ENCODE measurements at regions not wholly inside any gene's neighbourhood (a gene's known extent, or its start where the extent isn't known, plus 50 kb on each side); places are given as distances from the start of the nearest gene placed in this dataset.
A peak's percentile ranks its signal among the peaks of the same experiment; 100 is the strongest.

- no peak for DNase-seq (ENCODE audit: low read depth)
Observed at GRCh38 chr22:27391092-27391770, 410.3 kb downstream of the MN1 start.

DNA sequence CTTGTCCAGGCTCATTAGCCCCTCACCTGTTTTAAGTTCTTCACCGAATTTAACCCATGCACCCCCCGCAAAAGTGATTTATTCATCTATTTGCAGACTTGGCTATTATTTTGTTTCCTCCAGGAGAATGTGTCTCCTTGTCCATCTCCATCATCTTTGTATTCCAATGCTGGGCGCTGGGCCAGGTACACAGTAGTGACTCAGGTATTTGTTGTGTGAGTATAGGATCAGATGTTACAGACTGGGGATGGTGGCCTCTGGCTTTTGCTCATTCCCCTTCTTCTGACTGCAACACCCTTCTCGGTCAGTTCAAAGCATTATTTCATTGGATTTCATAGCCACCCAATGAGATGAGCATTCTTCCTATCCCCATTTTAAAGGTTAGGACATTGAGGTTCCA is 408.2 kb downstream of the MN1 start:
- no peak for DNase-seq (ENCODE audit: low read depth)

DNA sequence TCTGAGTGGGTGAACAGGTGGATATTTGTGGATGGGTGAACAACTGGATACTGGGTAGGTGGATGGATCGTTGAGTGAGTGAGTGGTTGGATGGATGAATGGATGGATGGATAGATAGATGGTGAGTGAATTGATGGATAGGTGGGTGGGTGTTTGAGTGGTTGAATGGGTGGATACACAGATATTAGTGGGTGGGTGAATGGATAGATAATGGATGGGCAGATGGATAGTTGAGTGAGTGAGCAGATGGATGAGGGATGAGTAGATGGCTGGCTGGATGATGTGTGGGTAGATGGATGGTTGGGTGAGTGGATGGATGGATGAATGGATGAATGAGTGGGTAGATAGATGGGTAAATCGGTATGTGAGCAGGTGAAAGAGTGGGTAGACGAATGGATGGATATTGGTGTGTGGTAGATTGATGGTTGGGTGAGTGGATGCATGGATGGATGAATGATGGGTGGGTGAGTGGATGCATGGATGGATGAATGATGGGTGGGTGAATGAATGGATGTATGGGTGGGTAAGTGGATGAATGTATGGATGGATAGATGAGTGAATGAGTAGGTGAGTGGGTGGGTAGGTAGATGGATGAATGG is 406.7 kb downstream of the MN1 start:
- no peak for DNase-seq (ENCODE audit: low read depth)

GRCh38 chr22:27397036-27397953 is 404.3 kb downstream of the MN1 start:
- DNase-seq (ENCODE audit: low read depth), result no peak

- DNase-seq (ENCODE audit: low read depth), result no peak
Observed at GRCh38 chr22:27397954-27398342, 403.6 kb downstream of the MN1 start.

DNA sequence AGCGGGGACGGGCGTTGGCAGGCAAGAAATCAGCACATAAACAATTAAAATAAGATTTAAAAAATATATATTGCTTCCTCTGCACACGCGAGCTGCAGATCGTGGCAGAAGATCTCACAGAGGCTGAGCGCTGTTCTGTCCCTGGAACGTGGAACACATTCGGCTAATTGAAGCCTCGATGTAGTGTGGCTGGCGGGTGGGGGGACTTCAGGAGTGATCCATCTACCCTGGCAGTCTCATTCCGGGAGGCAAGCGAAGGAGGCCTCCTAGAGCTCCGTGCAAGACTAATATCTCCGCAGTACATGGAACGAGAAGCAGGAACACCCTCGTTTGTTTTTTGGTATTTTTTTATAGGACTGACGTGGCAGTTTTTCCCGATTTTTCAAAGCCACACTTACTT is 402.4 kb downstream of the MN1 start:
- no peak for DNase-seq (ENCODE audit: low read depth)

- no peak for DNase-seq (ENCODE audit: low read depth)
Observed at GRCh38 chr22:27400811-27401210, 400.7 kb downstream of the MN1 start.

DNA sequence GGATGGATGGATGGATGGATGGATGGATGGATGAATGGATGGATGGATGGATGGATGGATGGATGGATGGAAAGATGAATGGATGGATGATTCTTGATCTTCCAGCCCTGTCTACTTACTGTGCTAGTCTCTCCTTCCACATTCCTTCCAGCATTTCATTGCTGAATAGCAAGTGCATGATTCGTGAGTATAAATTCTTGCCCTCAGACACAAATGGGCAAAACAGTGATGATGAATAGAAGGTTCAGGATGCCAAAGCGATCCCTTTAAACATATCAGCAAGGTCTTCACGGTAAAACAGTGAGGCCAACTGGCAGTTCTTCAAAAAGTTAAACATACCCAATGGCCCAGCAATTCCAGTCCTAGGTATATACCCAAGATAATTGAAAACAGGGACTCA is 400.2 kb downstream of the MN1 start:
- no peak for DNase-seq (ENCODE audit: low read depth)

DNA sequence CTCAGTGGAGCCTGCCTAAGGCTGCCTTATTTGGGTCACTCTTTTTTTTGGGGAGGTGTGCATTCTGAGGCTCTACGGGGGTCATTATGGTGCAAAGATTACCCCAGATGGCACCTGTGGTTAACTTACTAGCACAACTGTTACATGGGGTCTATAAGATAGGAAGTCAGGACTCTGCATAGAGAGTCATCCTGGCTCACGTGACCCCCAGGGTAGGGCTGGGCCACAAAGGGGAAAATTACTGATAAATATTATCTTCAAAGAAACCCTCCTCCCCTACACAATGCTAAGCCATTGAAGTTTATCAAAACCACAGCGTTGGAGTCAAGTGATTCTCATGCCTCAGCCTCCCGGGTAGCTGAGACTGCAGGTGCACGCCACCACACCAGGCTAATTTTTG is 397.1 kb downstream of the MN1 start:
- no peak for DNase-seq (ENCODE audit: low read depth)

- DNase-seq (ENCODE audit: low read depth), result peak; percentile 1
Observed at GRCh38 chr22:27405672-27406388, 395.7 kb downstream of the MN1 start.

DNA sequence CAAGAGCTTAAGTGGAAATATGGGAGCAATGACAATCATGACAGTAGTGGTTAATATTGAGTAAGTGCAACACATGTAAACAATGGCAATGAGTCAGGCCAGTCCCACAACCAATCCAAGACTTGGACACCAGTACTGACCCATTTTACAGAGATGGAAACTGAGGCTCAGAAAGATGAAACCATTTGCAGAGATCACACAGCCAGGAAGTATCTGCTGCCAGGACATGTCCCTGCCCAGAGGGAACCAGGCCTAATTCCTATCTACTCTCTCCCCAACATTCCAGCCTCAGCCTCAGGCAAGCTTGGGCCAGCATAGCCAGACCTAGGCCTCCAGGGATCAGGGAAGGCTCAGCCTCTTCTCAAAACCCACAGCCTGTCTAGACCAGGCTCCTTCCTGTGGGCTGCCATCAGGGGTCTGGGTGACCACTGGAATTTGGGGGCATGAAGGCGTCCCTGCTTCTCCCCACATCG is 395.1 kb downstream of the MN1 start:
- no peak for DNase-seq (ENCODE audit: low read depth)

GRCh38 chr22:27407369-27407985 is 394.1 kb downstream of the MN1 start:
- no peak for DNase-seq (ENCODE audit: low read depth)

DNA sequence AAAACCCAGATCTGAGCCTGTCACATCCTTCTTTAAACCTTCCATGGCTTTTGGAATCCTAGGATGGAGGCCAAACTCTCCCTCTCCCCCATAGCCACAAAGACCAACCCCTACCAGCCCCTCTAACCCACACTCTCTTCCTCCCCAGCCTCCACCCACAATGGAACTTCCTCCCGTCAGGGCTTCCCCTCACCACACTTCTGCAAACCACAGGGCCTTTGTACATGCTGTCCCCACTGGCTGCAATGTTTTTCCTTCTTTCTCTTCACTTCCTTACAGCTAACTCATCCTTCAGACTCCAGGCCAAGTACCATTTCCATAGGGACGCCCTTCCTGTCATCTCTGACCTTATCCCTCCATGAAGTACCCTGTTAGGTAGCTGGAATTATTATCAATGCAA is 393.5 kb downstream of the MN1 start:
- DNase-seq (ENCODE audit: low read depth), result no peak

GRCh38 chr22:27409299-27409698 is 392.3 kb downstream of the MN1 start:
- no peak for DNase-seq (ENCODE audit: low read depth)

DNA sequence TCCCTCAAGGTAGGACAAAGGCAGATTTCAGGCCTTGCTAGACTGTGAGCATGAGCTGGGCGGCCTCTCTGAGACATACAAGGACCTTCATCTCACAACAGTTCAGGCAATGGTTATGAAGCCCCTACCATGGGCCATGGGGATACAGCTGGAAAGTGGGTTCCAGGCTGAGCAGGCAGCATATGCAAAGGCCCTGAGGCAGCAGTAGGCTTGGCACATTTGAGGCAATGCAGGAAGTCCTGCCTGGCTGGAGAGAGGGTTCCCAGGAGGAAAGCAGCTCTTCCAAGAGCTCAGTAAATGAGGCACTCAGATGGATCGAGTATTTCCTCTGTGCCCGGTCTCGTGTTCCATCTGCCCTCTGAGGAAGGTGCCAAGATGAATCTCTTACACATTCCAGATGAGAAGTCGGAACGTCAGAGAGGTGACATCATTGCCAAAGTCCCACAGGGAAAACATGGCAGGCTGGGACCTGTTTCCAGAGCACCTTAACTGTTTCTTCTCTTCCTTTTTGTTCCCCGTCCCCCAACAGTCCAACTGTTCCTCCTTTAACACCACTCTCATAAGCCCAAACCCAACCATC is 388.6 kb downstream of the MN1 start:
- no peak for DNase-seq (ENCODE audit: low read depth)

GRCh38 chr22:27413702-27414101 is 387.9 kb downstream of the MN1 start:
- no peak for DNase-seq (ENCODE audit: low read depth)

- DNase-seq (ENCODE audit: low read depth), result no peak
Observed at GRCh38 chr22:27416511-27417420, 384.8 kb downstream of the MN1 start.

GRCh38 chr22:27417421-27417814 is 384.1 kb downstream of the MN1 start:
- no peak for DNase-seq (ENCODE audit: low read depth)

GRCh38 chr22:27418261-27418660 is 383.3 kb downstream of the MN1 start:
- DNase-seq (ENCODE audit: low read depth), result no peak

DNA sequence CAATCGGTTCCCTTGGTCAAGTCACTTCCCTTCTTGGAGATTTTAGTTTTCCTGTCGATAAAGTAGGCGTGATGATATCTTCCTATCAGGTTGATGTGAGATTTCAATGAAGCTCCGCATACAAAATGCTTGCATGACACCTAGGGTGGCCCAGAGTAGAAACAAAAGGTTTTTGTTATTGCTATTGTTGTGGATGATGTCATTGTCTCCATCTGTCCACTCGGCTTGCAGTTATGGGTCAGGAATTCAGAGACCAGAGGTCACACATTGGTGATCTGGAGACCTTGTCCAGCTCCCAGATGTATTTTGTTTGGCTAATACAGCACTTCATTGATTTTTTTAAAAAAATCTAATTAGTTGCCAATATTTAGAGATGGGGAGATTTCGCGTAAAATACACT is 382.1 kb downstream of the MN1 start:
- no peak for DNase-seq (ENCODE audit: low read depth)

Measured in activated T-cell treated with anti-CD3 and anti-CD28 coated beads for 24 hours (primary cell).